GM18868 (cell line): ENCODE measurements at regions not wholly inside any gene's neighbourhood (a gene's known extent, or its start where the extent isn't known, plus 50 kb on each side); places are given as distances from the start of the nearest gene placed in this dataset.

Experiments used
- ATAC-seq: cut with Tn5 transposase; IDR thresholded peaks from one replicate; pipeline ENCODE4 v1.9.1; 2021; ENCODE audit warnings: mild to moderate bottlenecking, moderate library complexity; ENCODE audit not compliant: unreplicated experiment

DNA sequence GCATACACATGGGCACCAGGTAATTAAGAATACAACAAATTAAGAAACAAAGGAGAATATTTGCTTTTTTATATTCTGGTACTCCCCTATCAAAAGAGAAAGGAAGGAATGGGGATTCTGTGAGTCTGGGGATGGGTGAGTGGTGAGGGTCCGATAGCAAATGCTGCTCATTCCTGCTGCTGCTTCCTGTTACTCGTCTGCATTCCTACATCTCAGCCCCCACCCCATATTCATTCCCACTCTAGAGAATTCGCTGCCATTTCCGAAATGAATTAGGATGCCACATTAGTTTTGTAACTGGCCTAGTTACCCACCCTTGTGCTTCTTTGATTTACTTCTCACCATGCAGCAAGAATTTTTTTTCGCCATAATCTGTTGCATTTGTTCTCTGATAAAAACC is 1905.3 kb upstream of the PIK3C3 start:
- ATAC-seq = no peak

DNA sequence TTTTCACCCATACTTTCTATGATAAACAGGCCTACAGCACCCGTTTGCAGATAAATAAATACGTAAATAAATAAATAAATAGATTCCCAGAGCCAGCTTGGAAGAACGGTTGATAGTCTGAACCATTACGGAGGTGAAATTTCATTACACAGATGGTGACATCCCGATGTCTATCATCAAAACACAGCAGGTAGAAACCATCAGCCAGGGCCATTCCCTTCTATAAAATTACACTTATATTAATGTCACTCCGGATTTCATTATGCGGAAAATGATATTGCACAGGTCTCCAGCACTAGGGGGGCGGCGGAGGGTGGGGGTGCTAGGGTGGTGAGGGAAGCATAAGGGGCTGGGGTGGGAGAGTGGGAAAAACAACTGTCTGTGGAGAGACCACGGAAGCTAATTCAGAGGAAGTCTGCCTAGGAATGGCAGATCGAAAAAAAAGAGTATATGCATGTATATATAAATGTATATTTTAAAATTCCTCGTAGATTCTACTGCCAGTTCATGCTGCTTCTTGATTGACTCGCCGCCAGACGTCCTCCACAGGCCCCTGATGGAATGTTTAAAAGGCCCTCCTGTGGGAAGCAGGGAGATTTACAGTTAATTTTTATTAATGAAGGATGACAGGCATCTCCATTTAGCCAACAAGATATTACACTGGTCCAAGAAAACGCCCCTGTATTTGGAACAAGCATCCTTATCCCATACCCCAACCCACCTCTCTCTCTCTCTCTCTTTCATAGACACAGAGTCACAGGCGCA is 1906.0 kb upstream of the PIK3C3 start:
- no peak for ATAC-seq

DNA sequence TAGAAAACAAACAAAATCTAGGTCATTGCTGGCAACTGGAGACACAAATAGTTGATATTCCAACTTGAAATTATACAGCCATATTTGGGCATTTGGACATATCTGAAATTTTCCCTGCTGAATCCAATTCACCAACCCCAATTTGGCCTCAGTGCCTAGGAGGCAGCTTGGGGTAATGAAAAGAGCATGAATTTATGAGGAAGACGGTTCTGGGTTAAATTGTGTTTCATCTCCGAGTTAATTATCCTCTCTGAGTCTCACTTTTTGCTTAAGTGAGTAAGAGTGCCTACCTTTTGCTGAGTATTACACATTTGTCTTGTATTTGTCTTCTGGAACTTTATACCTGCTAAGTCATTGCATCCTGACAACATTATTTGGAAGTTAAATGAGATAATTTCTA is 1906.8 kb upstream of the PIK3C3 start:
- no peak for ATAC-seq

DNA sequence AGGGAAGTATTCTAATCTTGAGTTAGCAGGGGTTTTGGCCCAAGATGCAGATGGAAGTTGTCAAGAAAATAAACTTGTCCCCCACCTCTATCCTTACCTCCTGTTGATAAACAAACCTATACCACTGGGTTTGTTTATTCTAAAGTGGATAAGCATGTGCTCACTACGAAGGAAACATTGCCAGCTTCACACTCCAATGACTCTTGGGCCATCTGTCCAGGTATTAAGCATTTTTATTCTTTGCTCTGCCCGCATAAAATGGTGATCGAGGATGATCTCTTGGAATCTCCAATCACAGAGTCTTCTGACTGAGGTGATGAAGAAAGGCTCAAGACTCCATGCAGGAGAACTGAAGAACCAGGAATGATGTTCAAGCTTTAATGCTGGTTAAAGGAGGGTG is 1908.4 kb upstream of the PIK3C3 start:
- no peak for ATAC-seq

DNA sequence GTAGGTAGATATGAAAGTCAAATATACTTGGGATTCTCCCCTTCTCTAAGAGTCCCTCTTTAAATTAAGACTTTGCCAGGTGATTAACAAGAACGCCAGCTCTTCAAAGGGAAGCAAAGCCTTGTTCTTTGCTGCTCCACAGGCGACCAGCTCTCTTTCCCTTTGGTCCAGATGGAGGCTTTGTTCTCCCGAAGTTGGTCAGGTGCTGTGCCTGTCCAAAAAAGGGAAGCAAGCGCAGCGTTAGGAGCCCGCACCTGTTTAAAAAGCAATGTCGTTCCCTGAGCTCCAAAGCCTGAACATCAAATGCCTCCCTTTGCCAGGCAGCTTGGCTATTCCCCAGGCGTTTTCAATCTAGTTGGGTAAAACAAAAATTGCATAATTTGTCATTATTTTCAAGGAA is 1913.1 kb upstream of the PIK3C3 start:
- ATAC-seq = no peak

DNA sequence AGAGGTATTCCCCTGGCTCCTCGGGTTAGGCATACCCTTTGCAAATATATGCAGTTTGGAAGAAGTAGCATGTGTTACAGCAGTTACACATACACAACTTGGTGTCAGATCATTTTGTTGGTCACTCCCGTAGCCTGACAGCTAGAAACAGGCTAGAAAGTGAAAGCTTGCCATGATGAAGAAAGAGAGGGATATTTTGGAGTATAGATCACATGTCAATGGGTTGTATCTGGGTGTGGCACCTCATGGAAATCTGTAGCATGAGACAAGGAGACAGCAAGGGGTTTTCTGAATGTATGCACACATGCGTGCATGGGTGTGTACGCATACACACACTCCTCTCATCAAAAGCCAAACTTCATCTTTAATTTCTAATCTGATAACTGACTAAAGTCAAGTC is 1914.5 kb upstream of the PIK3C3 start:
- ATAC-seq = no peak

DNA sequence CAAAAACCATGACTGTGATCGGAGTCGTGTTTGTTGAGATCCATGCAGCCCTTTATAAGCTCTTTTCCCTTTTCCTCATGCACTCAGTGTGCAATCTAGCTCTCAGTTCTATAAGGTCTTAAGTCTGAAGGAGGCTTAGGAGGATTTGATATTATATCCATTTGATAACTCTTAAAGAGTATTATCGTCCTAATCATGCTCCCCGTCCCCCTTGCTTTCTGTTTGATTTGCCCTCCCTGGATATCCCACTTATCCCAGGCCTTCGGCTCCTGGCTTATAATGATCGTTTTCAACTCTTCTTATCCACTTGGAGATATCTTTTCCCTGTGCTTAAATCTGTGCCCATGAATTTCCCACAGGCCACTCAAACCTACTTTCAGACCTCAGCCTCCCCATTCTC is 1917.7 kb upstream of the PIK3C3 start:
- no peak for ATAC-seq

DNA sequence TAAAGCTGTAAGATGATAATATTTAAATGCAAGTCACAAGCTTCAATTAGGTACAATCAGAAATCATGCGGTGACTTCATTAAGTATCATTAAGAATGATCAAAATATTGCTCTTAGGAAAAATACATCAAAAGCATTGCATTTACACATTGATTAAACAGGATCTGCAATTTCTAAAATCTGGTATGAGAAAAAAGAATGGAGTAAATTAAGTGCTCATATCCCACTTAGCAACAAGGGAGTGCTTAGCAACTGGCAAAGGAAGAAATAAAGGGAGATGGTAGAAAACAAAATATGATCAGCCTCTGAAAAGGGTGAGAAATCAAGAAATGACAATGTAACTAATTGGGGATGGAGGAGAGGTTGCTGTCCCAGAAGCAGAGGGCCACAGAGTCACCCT is 1918.2 kb upstream of the PIK3C3 start:
- no peak for ATAC-seq

DNA sequence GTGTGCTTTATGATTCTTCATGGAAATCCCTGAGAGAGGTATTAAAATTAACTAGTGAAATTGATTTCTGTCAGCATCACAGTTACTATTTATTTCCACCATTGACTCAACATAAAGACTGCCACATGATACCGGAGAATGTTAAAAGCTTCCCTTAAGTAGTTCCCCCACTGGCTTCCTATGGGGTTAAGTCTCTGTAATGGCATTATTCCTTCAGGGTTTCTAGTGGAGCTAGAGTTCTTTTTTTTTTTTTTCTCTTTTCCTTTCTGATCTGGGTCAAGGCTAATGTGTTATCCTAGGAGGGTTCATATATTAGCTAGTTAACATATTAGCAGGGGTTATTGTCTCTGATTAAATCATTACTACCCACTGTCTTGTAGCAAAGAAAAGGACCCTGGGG is 1919.1 kb upstream of the PIK3C3 start:
- no peak for ATAC-seq

DNA sequence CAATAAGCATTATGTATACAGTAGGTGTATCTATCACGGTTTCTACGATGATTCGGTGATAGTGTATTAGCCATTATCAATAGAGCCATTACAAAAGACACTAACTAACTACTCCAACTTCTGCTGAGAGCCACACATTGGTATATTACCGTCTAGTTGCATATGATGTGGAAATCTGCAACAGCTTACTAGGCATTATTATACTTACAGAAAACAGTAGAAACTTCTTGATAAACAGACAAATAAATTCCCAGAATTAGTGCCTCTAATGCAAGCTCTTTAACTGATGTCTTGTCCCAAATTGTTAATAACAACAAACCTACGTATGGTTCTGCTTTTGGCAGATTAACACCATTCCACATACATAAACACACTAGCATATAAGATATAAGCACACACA is 1923.0 kb upstream of the PIK3C3 start:
- no peak for ATAC-seq

DNA sequence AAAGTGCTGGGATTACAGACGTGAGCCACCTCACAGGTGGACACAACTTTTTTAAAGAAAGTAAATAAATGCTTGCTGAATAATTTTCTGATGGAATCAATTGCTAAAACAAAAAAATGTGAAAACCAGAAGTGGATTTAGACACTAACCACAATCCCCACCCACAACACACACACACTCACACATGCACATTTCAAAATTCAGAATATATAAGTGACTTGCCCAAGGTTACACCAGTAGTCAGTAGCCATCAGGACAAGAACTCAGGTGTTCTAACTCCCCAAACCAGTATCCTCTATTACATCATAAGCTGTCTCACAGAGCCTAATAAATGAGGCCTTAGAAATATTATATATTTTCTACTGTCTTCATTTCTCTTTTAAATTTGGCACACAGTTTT is 1923.6 kb upstream of the PIK3C3 start:
- no peak for ATAC-seq

DNA sequence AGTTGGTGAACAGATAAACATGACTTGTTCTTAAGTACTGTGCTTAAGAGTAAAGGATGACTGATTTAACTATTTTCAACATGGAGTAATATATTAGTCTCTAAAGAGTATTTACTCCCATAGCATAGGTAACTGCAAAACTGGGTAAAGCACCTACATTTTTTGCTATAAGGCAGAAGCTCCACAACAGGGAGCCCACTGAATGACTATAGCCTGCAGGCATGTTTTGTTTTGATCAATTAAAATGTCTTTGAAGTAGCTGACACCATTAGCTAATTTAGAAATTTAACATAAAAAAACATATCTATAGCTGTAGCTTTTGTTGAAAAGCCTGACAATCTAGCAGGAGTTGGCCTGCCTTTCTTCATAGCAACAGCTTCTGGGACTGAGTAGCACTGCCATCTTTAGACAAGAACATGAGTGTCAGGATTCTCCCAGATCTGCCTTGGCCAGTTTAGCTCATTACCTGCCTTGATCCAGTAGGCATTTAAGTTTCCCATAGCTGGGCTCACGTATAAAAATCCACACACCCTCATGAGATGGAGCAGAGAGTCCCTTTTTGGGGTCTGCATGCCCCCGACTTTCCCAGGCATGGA is 1935.1 kb upstream of the PIK3C3 start:
- no peak for ATAC-seq

DNA sequence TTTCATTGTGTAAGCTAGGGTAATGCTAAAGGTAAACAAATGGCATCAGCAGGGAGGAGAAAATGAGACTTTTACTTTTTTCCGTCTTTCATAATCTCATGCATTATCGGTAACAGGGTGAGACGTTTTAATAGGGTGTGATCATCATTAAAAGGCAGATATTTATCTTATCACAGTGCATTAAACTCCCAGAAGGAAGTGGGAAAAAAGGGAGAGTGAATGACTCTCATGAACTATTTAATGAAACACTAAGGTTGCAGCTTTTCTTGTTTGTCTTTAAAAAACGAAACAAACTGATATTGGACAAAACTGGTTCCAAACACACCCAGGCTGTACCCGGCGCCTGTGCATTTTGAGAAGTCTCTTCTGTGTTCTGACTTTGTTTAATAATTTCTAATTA is 1936.8 kb upstream of the PIK3C3 start:
- no peak for ATAC-seq

DNA sequence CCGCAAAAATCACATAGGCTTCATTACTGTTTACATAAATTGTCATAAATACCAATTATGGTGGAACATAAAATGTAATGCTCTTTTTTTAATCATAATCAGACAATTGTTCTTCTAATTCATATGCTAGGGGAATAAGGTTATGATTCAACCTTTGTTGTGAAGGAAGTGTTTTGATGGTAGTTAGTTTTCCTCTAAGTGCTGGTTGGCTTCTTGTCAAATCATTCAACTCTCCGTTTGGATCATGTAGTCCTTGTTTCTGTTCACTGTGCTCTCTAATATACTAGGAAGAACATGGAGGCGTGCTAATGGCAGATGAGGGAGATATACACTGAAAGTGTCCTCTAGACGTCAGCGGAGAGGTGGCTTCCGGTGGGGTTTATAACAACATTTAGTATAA is 1938.0 kb upstream of the PIK3C3 start:
- ATAC-seq = no peak

DNA sequence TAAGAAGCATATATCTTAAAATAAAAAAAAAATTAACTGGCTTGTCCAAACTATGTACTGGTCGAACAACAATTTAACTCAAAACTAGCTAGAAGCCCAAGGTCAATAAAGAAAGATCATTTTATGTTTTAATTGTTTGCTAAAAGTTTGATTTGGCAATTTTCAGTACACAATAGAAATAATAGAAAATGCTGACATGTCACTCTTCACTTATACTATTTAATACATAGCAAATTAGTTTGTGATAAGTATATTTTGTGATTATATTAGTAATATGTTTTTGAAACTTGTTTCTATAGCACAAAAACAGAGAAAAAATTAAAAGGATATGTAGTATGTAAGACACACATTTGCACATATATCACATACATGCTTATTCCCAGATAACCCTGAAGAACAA is 1938.6 kb upstream of the PIK3C3 start:
- ATAC-seq = no peak

DNA sequence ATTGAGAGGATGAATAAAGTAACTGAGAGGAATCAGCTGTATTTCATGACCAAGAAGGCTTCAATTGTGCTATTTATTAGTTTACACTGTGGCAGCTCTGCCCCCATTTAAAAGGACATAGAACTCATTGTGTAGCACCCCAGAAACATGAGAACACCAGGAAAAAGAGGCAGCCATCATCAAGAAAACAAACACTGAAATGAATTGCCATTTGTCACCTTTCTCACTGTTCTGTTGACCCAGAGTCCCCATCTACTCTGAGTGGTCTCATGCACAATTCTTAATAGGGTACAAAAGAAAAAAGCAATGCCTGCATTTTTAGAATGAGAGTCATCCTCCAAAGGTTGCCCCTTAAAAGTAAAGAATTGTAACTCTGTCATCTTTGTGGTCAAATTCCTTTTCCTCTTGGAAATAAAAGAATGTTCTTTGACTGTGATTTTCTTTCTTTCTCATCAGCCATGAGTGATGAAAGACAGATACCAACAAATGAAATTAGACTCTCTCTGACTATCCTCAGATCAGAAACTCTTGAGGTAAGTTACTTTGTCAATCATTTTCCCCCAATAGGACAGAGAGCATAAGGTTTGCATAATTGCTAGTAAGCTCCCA is 1941.9 kb upstream of the PIK3C3 start:
- no peak for ATAC-seq

DNA sequence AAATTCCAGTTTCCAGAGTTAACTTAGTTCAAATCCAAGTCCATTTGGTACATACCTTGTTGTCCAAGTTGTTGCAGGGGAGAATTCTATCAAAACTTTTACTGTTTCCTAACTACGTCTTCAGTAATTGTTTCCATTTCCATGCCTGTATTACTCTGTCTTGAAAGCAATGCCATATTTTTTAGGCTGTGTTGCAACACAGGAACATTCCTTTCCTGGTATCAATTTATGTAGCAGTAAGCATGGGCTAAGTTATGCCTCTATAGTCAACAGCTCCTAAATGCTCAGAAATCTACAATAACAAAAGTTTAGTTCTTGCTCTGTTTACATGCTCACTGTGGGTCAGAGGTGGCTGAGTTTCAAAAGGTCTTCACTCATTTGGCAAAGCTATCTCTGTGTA is 1943.8 kb upstream of the PIK3C3 start:
- ATAC-seq = no peak

DNA sequence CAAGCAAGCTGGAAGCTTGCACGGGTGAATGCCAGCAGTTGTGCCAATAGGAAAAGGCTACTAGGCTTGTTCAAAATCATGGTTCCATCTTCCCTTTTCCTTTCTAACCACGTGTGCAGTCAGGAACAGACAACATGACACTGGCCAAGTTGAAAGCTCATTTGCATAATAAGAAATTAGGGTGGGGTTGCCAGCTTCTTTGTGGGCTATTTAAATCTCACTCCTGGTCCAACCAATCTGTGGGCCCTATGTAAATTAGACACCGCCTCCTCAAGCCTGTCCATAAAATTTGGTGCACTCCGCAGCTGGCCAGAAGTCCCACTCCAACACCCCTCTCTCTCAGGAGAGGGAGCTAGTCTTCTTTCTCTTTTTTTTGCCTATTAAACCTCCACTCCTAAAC is 1948.4 kb upstream of the PIK3C3 start:
- no peak for ATAC-seq

DNA sequence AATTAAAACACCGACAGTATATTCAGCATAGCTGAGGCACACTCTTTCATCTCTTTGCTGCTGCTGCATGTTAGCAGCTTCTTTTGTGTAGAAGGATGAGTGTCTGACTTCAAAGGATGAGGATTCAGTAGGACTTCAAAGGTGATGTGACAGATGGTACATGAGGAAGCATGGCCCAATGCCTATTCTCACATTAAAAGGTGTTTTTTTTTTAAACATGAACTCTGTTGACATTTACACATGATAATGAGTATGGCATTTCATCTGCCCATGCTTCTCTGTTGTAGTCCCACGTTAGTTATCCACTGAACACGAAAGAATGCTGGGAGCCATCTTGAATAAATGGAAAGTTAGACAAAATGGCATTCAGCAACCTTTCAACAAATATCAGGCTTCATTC is 1950.8 kb upstream of the PIK3C3 start:
- ATAC-seq = no peak

DNA sequence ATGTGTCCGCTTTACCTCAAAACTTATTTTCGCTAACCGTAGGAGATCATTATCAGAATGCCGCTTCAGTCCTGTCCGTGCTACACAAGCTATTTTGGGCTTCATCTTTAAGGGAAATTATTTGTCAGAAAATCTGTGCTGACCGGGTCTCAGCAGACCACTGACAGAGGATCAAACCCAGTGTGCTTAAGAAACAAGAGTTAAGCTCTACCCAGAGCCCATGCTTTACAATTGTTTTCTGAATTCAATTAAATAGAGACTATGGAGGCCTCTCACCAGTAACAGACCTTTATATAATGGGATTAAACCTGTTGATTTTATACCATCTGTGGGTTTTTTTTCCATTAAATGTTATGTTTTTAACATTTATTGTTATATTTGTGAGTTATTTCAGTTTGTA is 1956.7 kb upstream of the PIK3C3 start:
- no peak for ATAC-seq

DNA sequence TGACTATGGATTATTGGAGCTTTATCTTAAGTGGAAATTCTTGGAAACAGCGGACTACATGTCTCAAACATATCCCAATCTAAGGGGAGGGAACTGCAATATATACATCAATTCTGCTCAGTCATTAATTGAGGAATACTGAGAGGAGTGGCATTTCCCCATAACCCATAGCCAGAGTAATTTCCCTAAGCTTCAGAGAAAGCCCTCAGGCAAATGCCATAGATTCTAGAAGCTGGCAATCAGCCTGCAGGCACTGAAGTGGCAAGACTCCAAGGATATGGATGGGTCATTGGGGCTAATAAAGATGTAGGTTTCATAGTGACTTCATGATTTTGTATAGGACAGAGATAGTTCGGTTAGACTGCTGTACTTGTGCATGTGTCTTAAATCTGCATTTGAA is 1960.5 kb upstream of the PIK3C3 start:
- ATAC-seq = no peak

DNA sequence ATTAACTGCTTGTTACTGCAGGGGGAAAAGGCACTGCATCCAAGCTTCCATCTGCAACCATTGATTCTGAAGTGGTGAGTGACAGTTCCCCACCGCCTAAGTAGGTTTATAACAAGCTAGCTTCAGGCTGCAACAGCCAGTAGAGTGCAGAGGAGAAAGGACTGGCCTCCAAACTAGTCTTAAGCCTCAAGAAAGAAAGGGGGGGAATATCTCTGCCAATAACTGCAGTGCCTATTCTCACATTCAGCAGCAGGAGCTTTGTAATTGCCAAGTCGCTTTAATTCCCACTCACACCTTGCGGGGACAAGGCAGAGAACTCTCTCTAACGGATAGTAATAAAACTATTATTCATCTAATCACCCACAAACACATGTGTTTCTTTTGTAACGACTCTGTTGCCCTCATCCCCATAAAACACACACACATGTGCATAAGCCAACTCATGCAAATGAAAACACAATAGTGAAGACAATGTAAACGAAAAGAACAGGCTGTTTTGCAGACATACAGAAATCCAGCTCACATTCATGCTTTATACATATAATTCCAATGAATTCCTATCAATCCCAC is 1963.3 kb upstream of the PIK3C3 start:
- ATAC-seq = no peak
